T-cell (primary cell): ENCODE measurements at regions not wholly inside any gene's neighbourhood (a gene's known extent, or its start where the extent isn't known, plus 50 kb on each side); places are given as distances from the start of the nearest gene placed in this dataset.

ENCODE experiments used
- ATAC-seq, 4 experiments: fragments of 200-7000 bp in 3 of 4; fragments of 150-1000 bp in 1 of 4; cut with Tn5 transposase; replicated peaks in 1 of 4; 1 replicate in 3 of 4; 2 replicates in 1 of 4; pipeline ENCODE4 v1.10.0; 2021; ENCODE audit warnings: moderate library complexity in 3 of 4, mild to moderate bottlenecking in 2 of 4, moderate number of reproducible peaks in 1 of 4
- CTCF ChIA-PET, 2 donors: fragments of 300-600 bp; sonication (Branson Sonifier 250); formaldehyde crosslinking; loops; one replicate each; lab custom pipeline; 2022; ENCODE audit warnings: antibody characterized with exemption in 2 of 2; lab: Charles Lee
- POLR2A ChIA-PET, 2 donors: fragments of 300-600 bp; sonication (Branson Sonifier 250); formaldehyde crosslinking; loops; one replicate each; lab custom pipeline; 2022; ENCODE audit warnings: antibody characterized with exemption in 2 of 2; lab: Charles Lee
- DNase-seq, 35 experiments: peaks; one replicate each; pipeline versions ENCODE4 v3.0.0 to v3.0.0-alpha.2; 2013 to 2023
- H3K27ac ChIP-seq: one replicate; pipeline ENCODE4 v1.5.1; 2013; ENCODE audit warnings: low read length
- H3K27me3 ChIP-seq, 2 experiments: replicated peaks in 1 of 2; 1 replicate in 1 of 2; 2 replicates in 1 of 2; pipeline versions ENCODE4 v1.6.1 to v1.7.0; 2013; ENCODE audit warnings: low read length in 1 of 2, mixed read lengths in 1 of 2; ENCODE audit not compliant: control insufficient read depth in 2 of 2, insufficient read depth in 2 of 2; ENCODE audit errors: extremely low read depth in 1 of 2
- H3K36me3 ChIP-seq, 2 donors: 1 replicate in 1 of 2; 2 replicates in 1 of 2; pipeline versions ENCODE4 v1.6.1 to v1.7.0; 2013; ENCODE audit warnings: low read length in 1 of 2; ENCODE audit not compliant: control insufficient read depth in 2 of 2, insufficient read depth in 1 of 2; ENCODE audit errors: extremely low read depth in 1 of 2
- H3K4me1 ChIP-seq, 2 experiments: 1 replicate in 1 of 2; 2 replicates in 1 of 2; pipeline versions ENCODE4 v1.6.1 to v1.7.0; 2013; ENCODE audit warnings: low read length in 2 of 2, mixed read lengths in 1 of 2; ENCODE audit not compliant: insufficient read depth in 2 of 2, control insufficient read depth in 1 of 2; ENCODE audit errors: extremely low read depth in 1 of 2
- H3K4me3 ChIP-seq, 2 donors: 1 replicate in 1 of 2; 2 replicates in 1 of 2; pipeline versions ENCODE4 v1.5.1 to v1.7.0; 2013; ENCODE audit warnings: mild to moderate bottlenecking in 2 of 2, low read length in 1 of 2, moderate library complexity in 1 of 2; ENCODE audit not compliant: control insufficient read depth in 1 of 2; ENCODE audit errors: extremely low read depth in 1 of 2
- H3K9me3 ChIP-seq: 2 replicates; pipeline ENCODE4 v1.7.0; 2013
- H3K27ac Mint-ChIP-seq, 2 donors: one replicate each; pipeline ENCODE4 v1.8.0; 2020 to 2021; ENCODE audit warnings: mild to moderate bottlenecking in 2 of 2, mixed read lengths in 2 of 2
- H3K27me3 Mint-ChIP-seq, 2 donors: one replicate each; pipeline ENCODE4 v1.8.0; 2021 to 2022; ENCODE audit warnings: mixed read lengths in 2 of 2
- H3K36me3 Mint-ChIP-seq: one replicate; pipeline ENCODE4 v1.8.0; 2021; ENCODE audit warnings: mixed read lengths
- H3K4me1 Mint-ChIP-seq, 3 donors: one replicate each; pipeline ENCODE4 v1.8.0; 2020 to 2022; ENCODE audit warnings: mixed read lengths in 3 of 3, mild to moderate bottlenecking in 1 of 3
- H3K4me3 Mint-ChIP-seq, 3 donors: one replicate each; pipeline ENCODE4 v1.8.0; 2020 to 2022; ENCODE audit warnings: mild to moderate bottlenecking in 3 of 3, mixed read lengths in 3 of 3, moderate library complexity in 3 of 3
- H3K9me3 Mint-ChIP-seq, 3 donors: one replicate each; pipeline ENCODE4 v1.8.0; 2020 to 2022; ENCODE audit warnings: mixed read lengths in 3 of 3
- WGBS: methylation state at CpG from one replicate; pipeline ENCODE4 v1.1.5; 2013; ENCODE audit warnings: missing lambda C conversion rate; ENCODE audit not compliant: insufficient coverage; 5-methylcytosine and 5-hydroxymethylcytosine counted together

DNA sequence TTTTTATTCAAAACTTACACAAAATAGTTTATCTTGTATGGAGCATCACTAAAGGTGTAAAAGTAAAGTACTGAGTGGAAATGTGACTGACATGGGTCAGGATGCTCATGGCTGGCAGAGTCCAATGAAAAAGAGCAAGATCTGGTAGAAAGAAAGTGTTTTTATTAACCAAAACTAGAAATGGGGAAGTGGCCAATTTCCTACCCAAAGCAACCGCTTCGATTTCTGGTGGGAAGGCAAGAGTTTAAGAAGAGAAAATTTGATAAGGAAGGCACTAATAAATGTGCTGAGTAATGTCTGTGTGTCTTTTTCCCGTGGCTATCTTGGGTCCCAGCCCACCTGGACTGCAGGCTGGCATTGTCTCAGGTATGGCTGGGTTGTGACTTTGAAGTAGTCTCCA is 277.7 kb downstream of the ANKRD7 start:
- Mint-ChIP-seq H3K36me3 (no peaks in the 10 kb centered on the region), H3K9me3 (peaks cover 2 to 4% (median 3%) of the 10 kb centered on the region in 3 donors), H3K27me3 (no peaks in the 10 kb centered on the region), H3K27ac (no peak overlapping the region), H3K4me3 (no peak overlapping the region), H3K4me1 (no peaks in the 10 kb centered on the region)
- ChIA-PET CTCF (no interaction called here), POLR2A (no interaction called here)
- no peak for DNase-seq
- Histone ChIP-seq H3K9me3 (no peaks in the 10 kb centered on the region), H3K27ac (no peak overlapping the region), H3K27me3 (no peaks in the 10 kb centered on the region), H3K4me1 (no peaks in the 10 kb centered on the region), H3K36me3 (no peaks in the 10 kb centered on the region), H3K4me3 (no peak overlapping the region)
- WGBS = 0% methylated on average over 1 of the region's 3 CpGs
- no peak for ATAC-seq

DNA sequence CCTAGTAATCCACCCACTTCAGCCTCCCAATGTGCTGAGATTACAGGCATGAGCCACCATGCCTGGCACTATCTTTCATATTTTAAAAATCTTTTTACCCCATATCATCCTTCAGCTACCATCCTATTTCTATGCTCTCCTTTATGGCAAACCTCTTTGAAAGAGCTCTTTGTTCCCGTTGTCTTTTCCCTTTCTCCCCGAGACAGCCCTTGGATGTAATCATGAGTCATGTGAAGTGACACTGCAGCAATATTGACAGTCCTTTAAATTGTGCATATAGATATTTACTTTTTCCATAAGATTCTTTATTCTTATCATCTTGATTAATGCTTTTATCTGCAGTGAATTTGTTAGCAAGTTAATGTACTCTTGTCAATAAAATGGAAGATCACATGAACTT is 286.6 kb downstream of the ANKRD7 start:
- ATAC-seq (no peak), DNase-seq (no peak)
- WGBS = no CpG with 5 or more reads among the region's 2 CpGs
- H3K4me3 Mint-ChIP-seq = no peak overlapping the region
- Histone ChIP-seq H3K36me3 (no peaks in the 10 kb centered on the region), H3K4me3 (no peak overlapping the region), H3K27ac (no peak overlapping the region), H3K4me1 (no peaks in the 10 kb centered on the region), H3K27me3 (no peaks in the 10 kb centered on the region), H3K9me3 (no peaks in the 10 kb centered on the region)
- POLR2A ChIA-PET = no interaction called here
- peaks cover 0 to 4% (median 0%) of the 10 kb centered on the region in 3 donors for H3K9me3 Mint-ChIP-seq
- no peaks in the 10 kb centered on the region for H3K4me1 Mint-ChIP-seq
- no peaks in the 10 kb centered on the region for H3K27me3 Mint-ChIP-seq
- H3K36me3 Mint-ChIP-seq = no peaks in the 10 kb centered on the region
- no peak overlapping the region for H3K27ac Mint-ChIP-seq
- CTCF ChIA-PET = no interaction called here

GRCh38 chr7:118517275-118517674 is 292.8 kb downstream of the ANKRD7 start:
- no peak overlapping the region for H3K4me3 ChIP-seq

DNA sequence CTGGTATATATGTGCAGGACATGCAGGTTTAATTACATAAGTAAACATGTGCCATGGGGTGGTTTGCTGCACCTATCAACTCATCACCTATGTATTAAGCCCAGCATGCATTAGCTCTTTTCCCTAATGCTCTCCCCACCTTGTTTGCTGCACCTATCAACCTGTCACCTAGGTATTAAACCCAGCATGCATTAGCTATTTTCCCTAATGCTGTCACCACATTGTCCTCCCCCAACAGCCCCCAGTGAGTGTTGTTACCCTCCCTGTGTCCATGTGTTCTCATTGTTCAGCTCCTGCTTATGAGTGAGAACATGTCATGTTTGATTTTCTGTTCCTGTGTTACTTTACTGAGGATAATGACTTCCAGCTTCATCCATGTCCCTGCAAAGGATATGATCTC is 300.5 kb downstream of the ANKRD7 start:
- no peak for DNase-seq
- no peaks in the 10 kb centered on the region for H3K4me1 Mint-ChIP-seq
- no peak overlapping the region for H3K27ac Mint-ChIP-seq
- no peaks in the 10 kb centered on the region for H3K9me3 ChIP-seq
- H3K27me3 ChIP-seq = no peaks in the 10 kb centered on the region
- H3K4me3 ChIP-seq = no peak overlapping the region
- H3K27me3 Mint-ChIP-seq = no peaks in the 10 kb centered on the region
- peaks cover 2 to 15% (median 7%) of the 10 kb centered on the region in 3 donors for H3K9me3 Mint-ChIP-seq
- no peak overlapping the region for H3K27ac ChIP-seq
- H3K36me3 ChIP-seq = no peaks in the 10 kb centered on the region
- ATAC-seq = no peak
- no peaks in the 10 kb centered on the region for H3K4me1 ChIP-seq
- no peak overlapping the region for H3K4me3 Mint-ChIP-seq
- ChIA-PET CTCF (no interaction called here), POLR2A (no interaction called here)
- no peaks in the 10 kb centered on the region for H3K36me3 Mint-ChIP-seq

More at GRCh38 chr7:118517275-118517674, 292.8 kb downstream of the ANKRD7 start:
- H3K4me1 ChIP-seq = no peaks in the 10 kb centered on the region
- H3K27me3 Mint-ChIP-seq = no peaks in the 10 kb centered on the region
- H3K36me3 Mint-ChIP-seq = no peaks in the 10 kb centered on the region
- no peak overlapping the region for H3K27ac ChIP-seq
- no peaks in the 10 kb centered on the region for H3K9me3 Mint-ChIP-seq
- H3K27ac Mint-ChIP-seq = no peak overlapping the region
- no peak for ATAC-seq
- no CpG with 5 or more reads among the region's 1 CpG for WGBS
- H3K4me3 Mint-ChIP-seq = no peak overlapping the region
- H3K9me3 ChIP-seq = no peaks in the 10 kb centered on the region
- H3K4me1 Mint-ChIP-seq = no peaks in the 10 kb centered on the region
- ChIA-PET CTCF (no interaction called here), POLR2A (no interaction called here)
- DNase-seq = no peak
- no peaks in the 10 kb centered on the region for H3K36me3 ChIP-seq
- no peaks in the 10 kb centered on the region for H3K27me3 ChIP-seq

DNA sequence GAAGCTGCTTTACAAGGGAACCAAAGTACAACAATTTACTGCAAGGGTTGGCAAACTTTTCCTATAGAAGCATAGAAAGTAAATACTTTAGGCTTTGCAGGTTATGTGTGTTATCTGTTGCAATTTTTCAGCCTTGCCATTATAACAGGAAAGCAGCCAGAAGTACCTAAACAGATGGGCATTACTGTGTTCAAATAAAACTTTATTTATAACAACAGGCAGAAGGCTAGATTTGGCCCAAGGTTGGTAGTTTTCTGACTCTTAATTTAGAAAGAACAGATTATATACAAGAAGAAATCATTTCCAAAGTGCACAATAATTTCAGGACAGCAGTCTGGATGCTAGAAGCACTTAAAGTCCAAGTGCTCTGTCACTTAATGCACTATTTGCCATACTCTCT is 307.1 kb downstream of the ANKRD7 start:
- ChIA-PET POLR2A (no interaction called here), CTCF (no interaction called here)
- no peak overlapping the region for H3K4me3 Mint-ChIP-seq
- ATAC-seq (no peak), DNase-seq (no peak)
- H3K36me3 Mint-ChIP-seq = no peaks in the 10 kb centered on the region
- H3K27me3 Mint-ChIP-seq = no peaks in the 10 kb centered on the region
- H3K27ac ChIP-seq = no peak overlapping the region
- no peaks in the 10 kb centered on the region for H3K4me1 ChIP-seq
- no peaks in the 10 kb centered on the region for H3K4me1 Mint-ChIP-seq
- no peaks in the 10 kb centered on the region for H3K36me3 ChIP-seq
- H3K9me3 Mint-ChIP-seq = peaks cover 0 to 9% (median 3%) of the 10 kb centered on the region in 3 donors
- H3K4me3 ChIP-seq = no peak overlapping the region
- no peaks in the 10 kb centered on the region for H3K27me3 ChIP-seq
- H3K27ac Mint-ChIP-seq = no peak overlapping the region
- no peaks in the 10 kb centered on the region for H3K9me3 ChIP-seq

DNA sequence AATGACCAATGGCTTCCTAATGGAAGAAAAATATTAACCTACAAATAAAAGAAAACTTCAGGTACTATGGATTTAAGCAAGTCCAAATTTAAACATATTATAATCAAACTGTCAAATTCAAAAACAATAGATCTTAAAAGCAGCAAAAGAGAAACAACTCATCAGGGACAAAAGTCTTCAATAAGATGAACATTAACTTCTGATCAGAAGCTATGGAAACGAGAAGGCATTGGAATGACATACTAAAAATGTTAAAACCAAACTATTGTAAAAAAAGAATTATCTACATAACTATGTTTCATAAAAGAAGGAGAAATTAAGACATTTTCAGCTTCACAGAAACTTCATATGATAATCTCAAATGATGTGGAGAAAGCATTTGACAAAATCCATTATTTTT is 334.7 kb downstream of the ANKRD7 start:
- Mint-ChIP-seq H3K9me3 (peaks cover 4 to 16% (median 6%) of the 10 kb centered on the region in 3 donors), H3K4me3 (no peak overlapping the region), H3K27me3 (no peaks in the 10 kb centered on the region), H3K36me3 (no peaks in the 10 kb centered on the region), H3K27ac (no peak overlapping the region), H3K4me1 (no peaks in the 10 kb centered on the region)
- Histone ChIP-seq H3K4me1 (no peaks in the 10 kb centered on the region), H3K4me3 (no peak overlapping the region), H3K9me3 (no peaks in the 10 kb centered on the region), H3K36me3 (no peaks in the 10 kb centered on the region), H3K27me3 (no peaks in the 10 kb centered on the region), H3K27ac (no peak overlapping the region)
- no peak for DNase-seq
- CTCF ChIA-PET = no interaction called here
- no peak for ATAC-seq
- no CpG with 5 or more reads among the region's 1 CpG for WGBS
- POLR2A ChIA-PET = no interaction called here

DNA sequence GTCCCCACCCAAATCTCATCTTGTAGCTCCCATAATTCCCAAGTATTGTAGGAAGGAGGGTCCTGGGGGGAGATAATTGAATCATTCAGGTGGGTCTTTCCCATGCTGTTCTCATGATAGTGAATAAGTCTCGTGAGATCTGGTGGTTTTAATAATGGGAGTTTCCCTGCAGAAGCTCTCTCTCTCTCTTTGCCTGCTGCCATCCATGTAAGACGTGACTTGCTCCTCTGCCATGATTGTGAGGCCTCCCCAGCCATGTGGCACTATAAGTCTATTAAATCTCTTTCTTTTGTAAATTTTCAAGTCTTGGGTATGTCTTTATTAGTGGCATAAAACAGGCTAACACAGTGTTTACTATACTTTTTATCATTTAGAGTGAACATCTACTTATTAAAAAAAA is 338.8 kb downstream of the ANKRD7 start:
- no peaks in the 10 kb centered on the region for H3K4me1 ChIP-seq
- H3K27ac Mint-ChIP-seq = no peak overlapping the region
- H3K4me3 ChIP-seq = no peak overlapping the region
- H3K27me3 Mint-ChIP-seq = no peaks in the 10 kb centered on the region
- no peaks in the 10 kb centered on the region for H3K27me3 ChIP-seq
- no peaks in the 10 kb centered on the region for H3K36me3 ChIP-seq
- ATAC-seq (no peak), DNase-seq (no peak)
- no peaks in the 10 kb centered on the region for H3K9me3 ChIP-seq
- ChIA-PET POLR2A (no interaction called here), CTCF (no interaction called here)
- H3K4me3 Mint-ChIP-seq = no peak overlapping the region
- H3K36me3 Mint-ChIP-seq = no peaks in the 10 kb centered on the region
- WGBS = no CpG with 5 or more reads among the region's 2 CpGs
- H3K4me1 Mint-ChIP-seq = no peaks in the 10 kb centered on the region
- H3K9me3 Mint-ChIP-seq = peaks cover 4 to 15% (median 8%) of the 10 kb centered on the region in 3 donors
- H3K27ac ChIP-seq = no peak overlapping the region
